Transverse colon (tissue), 4 donors: ENCODE measurements at regions not wholly inside any gene's neighbourhood (a gene's known extent, or its start where the extent isn't known, plus 50 kb on each side); places are given as distances from the start of the nearest gene placed in this dataset.

Source experiments
- EP300 ChIP-seq: sonication (generic); formaldehyde crosslinking; IDR thresholded peaks from one replicate; pipeline ENCODE4 v1.6.1; 2017; ENCODE audit warnings: antibody characterized with exemption, low read depth
- POLR2AphosphoS5 ChIP-seq, 3 donors: sonication (generic); formaldehyde crosslinking; IDR thresholded peaks; one replicate each; pipeline ENCODE4 v1.6.1; 2016; ENCODE audit warnings: antibody characterized with exemption in 3 of 3
- TF ChIP-seq, protein P1 (sequence below), 5 experiments: fragments of 200-600 bp in 3 of 5; fragments of 450-650 bp in 2 of 5; sonication (generic) in 3 of 5; IDR thresholded peaks; 1 replicate in 2 of 5; 2 replicates in 3 of 5; pipeline ENCODE4 v1.5.1; 2016 to 2017; ENCODE audit warnings: antibody characterized with exemption in 5 of 5, inconsistent platforms in 3 of 5, mild to moderate bottlenecking in 2 of 5, moderate library complexity in 1 of 5

- TF ChIP-seq, protein P1, sequence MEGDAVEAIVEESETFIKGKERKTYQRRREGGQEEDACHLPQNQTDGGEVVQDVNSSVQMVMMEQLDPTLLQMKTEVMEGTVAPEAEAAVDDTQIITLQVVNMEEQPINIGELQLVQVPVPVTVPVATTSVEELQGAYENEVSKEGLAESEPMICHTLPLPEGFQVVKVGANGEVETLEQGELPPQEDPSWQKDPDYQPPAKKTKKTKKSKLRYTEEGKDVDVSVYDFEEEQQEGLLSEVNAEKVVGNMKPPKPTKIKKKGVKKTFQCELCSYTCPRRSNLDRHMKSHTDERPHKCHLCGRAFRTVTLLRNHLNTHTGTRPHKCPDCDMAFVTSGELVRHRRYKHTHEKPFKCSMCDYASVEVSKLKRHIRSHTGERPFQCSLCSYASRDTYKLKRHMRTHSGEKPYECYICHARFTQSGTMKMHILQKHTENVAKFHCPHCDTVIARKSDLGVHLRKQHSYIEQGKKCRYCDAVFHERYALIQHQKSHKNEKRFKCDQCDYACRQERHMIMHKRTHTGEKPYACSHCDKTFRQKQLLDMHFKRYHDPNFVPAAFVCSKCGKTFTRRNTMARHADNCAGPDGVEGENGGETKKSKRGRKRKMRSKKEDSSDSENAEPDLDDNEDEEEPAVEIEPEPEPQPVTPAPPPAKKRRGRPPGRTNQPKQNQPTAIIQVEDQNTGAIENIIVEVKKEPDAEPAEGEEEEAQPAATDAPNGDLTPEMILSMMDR (IDR thresholded peaks at IDR 0.05): no peak
- TF ChIP-seq POLR2AphosphoS5 (IDR thresholded peaks at IDR 0.05) (no peak), EP300 (no peak)
These were observed 78.2 kb downstream of the PHLDA1 start for GRCh38 chr12:75953312-75953906.
